ENCODE measurements at regions not wholly inside any gene's neighbourhood (a gene's known extent, or its start where the extent isn't known, plus 50 kb on each side); places are given as distances from the start of the nearest gene placed in this dataset.

GRCh38 chr14:80404413-80404812, 193.1 kb upstream of the DIO2 start:
- TF ChIP-seq FOSL2 (IDR thresholded peaks at IDR 0.05; ENCODE audit: borderline replicate concordance, low read depth), result no peak
- TF ChIP-seq, protein P1, sequence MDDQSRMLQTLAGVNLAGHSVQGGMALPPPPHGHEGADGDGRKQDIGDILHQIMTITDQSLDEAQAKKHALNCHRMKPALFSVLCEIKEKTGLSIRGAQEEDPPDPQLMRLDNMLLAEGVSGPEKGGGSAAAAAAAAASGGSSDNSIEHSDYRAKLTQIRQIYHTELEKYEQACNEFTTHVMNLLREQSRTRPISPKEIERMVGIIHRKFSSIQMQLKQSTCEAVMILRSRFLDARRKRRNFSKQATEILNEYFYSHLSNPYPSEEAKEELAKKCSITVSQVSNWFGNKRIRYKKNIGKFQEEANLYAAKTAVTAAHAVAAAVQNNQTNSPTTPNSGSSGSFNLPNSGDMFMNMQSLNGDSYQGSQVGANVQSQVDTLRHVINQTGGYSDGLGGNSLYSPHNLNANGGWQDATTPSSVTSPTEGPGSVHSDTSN (IDR thresholded peaks at IDR 0.05), result no peak
- no peak for TF ChIP-seq MXI1 (IDR thresholded peaks at IDR 0.05; ENCODE audit: low read depth, low read length)
- no peak for TF ChIP-seq POLR2AphosphoS5 (IDR thresholded peaks at IDR 0.05; ENCODE audit: low read depth, low read length)
- TF ChIP-seq GATA2 (CRISPR knock-in tag; IDR thresholded peaks at IDR 0.05), result no peak
- TF ChIP-seq RFX5 (IDR thresholded peaks at IDR 0.05; ENCODE audit: low read length), result no peak
- no peak for TF ChIP-seq JUND (IDR thresholded peaks at IDR 0.05)
- no peak for TF ChIP-seq TCF12 (IDR thresholded peaks at IDR 0.05)
- no peak for TF ChIP-seq EP300 (IDR thresholded peaks at IDR 0.05; ENCODE audit: borderline replicate concordance in 1 of 2, low read depth in 1 of 2, low read length in 1 of 2)
- no peak for TF ChIP-seq ELF1 (IDR thresholded peaks at IDR 0.05)
- TF ChIP-seq SMC3 (IDR thresholded peaks at IDR 0.05; ENCODE audit: low read depth, low read length), result no peak
- TF ChIP-seq FOXM1 (IDR thresholded peaks at IDR 0.05; ENCODE audit: low read depth), result no peak
- TF ChIP-seq RCOR1 (IDR thresholded peaks at IDR 0.05; ENCODE audit: low read length), result no peak
- TF ChIP-seq SIN3A (IDR thresholded peaks at IDR 0.05; ENCODE audit: borderline replicate concordance, low read depth, low read length), result no peak
- no peak for TF ChIP-seq MEF2A (IDR thresholded peaks at IDR 0.05; ENCODE audit: borderline replicate concordance, low read depth)
- no peak for TF ChIP-seq NFIC (IDR thresholded peaks at IDR 0.05; ENCODE audit: borderline replicate concordance)
- H3K4me2 ChIP-seq, result no peak overlapping the region
- DNase-seq, result no peak
- ChIA-PET POLR2A (no interaction called here), CTCF (interaction anchor here (1.1 to 1.2 kb wide), 2 partner anchors 17 to 445 kb away, joined by 3 read pairs; no protein-coding TSS in a partner anchor)
- H2AFZ ChIP-seq (ENCODE audit: low read depth), result no peak overlapping the region
- H3K27me3 ChIP-seq (ENCODE audit: insufficient read depth), result no peaks in the 10 kb centered on the region
- 100% methylated on average over 1 of the region's 1 CpG for WGBS (ENCODE audit: low lambda C conversion rate)
- H3K27ac ChIP-seq (ENCODE audit: low read depth in 2 of 2, low read length in 1 of 2), result no peak overlapping the region
- H3K79me2 ChIP-seq (ENCODE audit: insufficient read depth), result no peaks in the 10 kb centered on the region
- H3K9ac ChIP-seq, result no peak overlapping the region
- H3K36me3 ChIP-seq (replicated peaks in 1 of 2; ENCODE audit: control insufficient read depth in 1 of 2, insufficient read depth in 2 of 2, low read length in 1 of 2), result no peaks in the 10 kb centered on the region
- no peaks in the 10 kb centered on the region for H3K4me1 ChIP-seq (ENCODE audit: control insufficient read depth in 1 of 2, insufficient read depth in 2 of 2, low read depth in 1 of 2, low read length in 1 of 2)
- no peaks in the 10 kb centered on the region for H3K9me3 ChIP-seq
- H4K20me1 ChIP-seq (ENCODE audit: insufficient read depth), result no peaks in the 10 kb centered on the region
- no peaks in the 10 kb centered on the region; the same call in 1 of the 2 replicates for H3K9me2 ChIP-seq
- no peaks in the 10 kb centered on the region for H3F3A ChIP-seq (replicated peaks; ENCODE audit: insufficient read depth)
- no peak overlapping the region for H3K4me3 ChIP-seq (ENCODE audit: low read depth in 2 of 2, low read length in 1 of 2)

- no peaks in the 10 kb centered on the region for H3K79me2 ChIP-seq (ENCODE audit: insufficient read depth)
- no peaks in the 10 kb centered on the region for H3F3A ChIP-seq (replicated peaks; ENCODE audit: insufficient read depth)
- H3K36me3 ChIP-seq (replicated peaks in 1 of 2; ENCODE audit: control insufficient read depth in 1 of 2, insufficient read depth in 2 of 2, low read length in 1 of 2), result no peaks in the 10 kb centered on the region
- ChIA-PET CTCF (no interaction called here), POLR2A (no interaction called here)
- H3K27ac ChIP-seq (ENCODE audit: low read depth in 2 of 2, low read length in 1 of 2), result no peak overlapping the region
- no peak overlapping the region for H3K4me2 ChIP-seq
- H3K9me2 ChIP-seq, result no peaks in the 10 kb centered on the region; the same call in 1 of the 2 replicates
- no peak for TF ChIP-seq JUND (IDR thresholded peaks at IDR 0.05)
- no peak for TF ChIP-seq TEAD4 (IDR thresholded peaks at IDR 0.05; ENCODE audit: borderline replicate concordance, insufficient read depth)
- no peak for TF ChIP-seq CTCF (IDR thresholded peaks at IDR 0.05)
- TF ChIP-seq TCF12 (IDR thresholded peaks at IDR 0.05), result no peak
- TF ChIP-seq, protein P2, sequence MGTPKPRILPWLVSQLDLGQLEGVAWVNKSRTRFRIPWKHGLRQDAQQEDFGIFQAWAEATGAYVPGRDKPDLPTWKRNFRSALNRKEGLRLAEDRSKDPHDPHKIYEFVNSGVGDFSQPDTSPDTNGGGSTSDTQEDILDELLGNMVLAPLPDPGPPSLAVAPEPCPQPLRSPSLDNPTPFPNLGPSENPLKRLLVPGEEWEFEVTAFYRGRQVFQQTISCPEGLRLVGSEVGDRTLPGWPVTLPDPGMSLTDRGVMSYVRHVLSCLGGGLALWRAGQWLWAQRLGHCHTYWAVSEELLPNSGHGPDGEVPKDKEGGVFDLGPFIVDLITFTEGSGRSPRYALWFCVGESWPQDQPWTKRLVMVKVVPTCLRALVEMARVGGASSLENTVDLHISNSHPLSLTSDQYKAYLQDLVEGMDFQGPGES (IDR thresholded peaks at IDR 0.05; ENCODE audit: low read depth, low read length), result no peak
- TF ChIP-seq MXI1 (IDR thresholded peaks at IDR 0.05; ENCODE audit: low read depth, low read length), result no peak
- TF ChIP-seq POLR2AphosphoS5 (IDR thresholded peaks at IDR 0.05; ENCODE audit: low read depth, low read length), result no peak
- H3K27me3 ChIP-seq (ENCODE audit: insufficient read depth), result no peaks in the 10 kb centered on the region
- H3K9me3 ChIP-seq, result no peaks in the 10 kb centered on the region
- 80% methylated on average over 1 of the region's 1 CpG for WGBS (ENCODE audit: low lambda C conversion rate)
- H3K9ac ChIP-seq, result no peak overlapping the region
- no peak overlapping the region for H3K4me3 ChIP-seq (ENCODE audit: low read depth in 2 of 2, low read length in 1 of 2)
- H3K4me1 ChIP-seq (ENCODE audit: control insufficient read depth in 1 of 2, insufficient read depth in 2 of 2, low read depth in 1 of 2, low read length in 1 of 2), result no peaks in the 10 kb centered on the region
- no peak overlapping the region for H2AFZ ChIP-seq (ENCODE audit: low read depth)
- H4K20me1 ChIP-seq (ENCODE audit: insufficient read depth), result no peaks in the 10 kb centered on the region
- DNase-seq, result no peak
Observed at GRCh38 chr14:80403036-80403435, 191.7 kb upstream of the DIO2 start.
